HTR-8/SVneo (cell line): ENCODE measurements at regions not wholly inside any gene's neighbourhood (a gene's known extent, or its start where the extent isn't known, plus 50 kb on each side); places are given as distances from the start of the nearest gene placed in this dataset.
"Not testable (repeated sequence)": the region's sequence is repeated elsewhere in the genome, so short reads cannot be mapped to it uniquely, and the experiment has no call there.

Experiments
- DNase-seq: peaks from one replicate; pipeline ENCODE4 v3.0.0; 2011; ENCODE audit warnings: low spot score, mixed read lengths; ENCODE audit not compliant: insufficient read length
- FAIRE-seq: peaks from 2 replicates; lab custom pipeline; 2011; peaks lifted over from hg19 to GRCh38; lab: Jason Lieb, UNC

DNA sequence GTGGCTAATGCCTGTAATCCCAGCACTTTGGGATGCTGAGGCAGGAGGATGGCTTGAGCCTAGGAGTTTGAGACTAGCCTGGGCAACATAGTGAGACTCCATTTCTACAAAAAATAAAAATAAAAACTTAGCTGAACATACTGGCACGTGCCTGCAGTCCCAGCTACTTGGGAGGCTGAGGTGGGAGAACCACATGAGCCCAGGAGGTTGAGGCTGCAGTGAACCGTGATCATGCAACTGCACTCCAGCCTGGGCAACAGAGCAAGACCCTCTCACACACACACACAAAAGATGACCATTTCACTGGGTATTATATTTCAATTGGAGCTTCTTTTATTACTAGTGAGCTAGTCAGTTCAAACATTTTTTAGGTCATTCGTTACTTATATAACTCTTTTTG is 116.9 kb upstream of the SLC35F3 start:
- FAIRE-seq (no peak), DNase-seq (no peak)

DNA sequence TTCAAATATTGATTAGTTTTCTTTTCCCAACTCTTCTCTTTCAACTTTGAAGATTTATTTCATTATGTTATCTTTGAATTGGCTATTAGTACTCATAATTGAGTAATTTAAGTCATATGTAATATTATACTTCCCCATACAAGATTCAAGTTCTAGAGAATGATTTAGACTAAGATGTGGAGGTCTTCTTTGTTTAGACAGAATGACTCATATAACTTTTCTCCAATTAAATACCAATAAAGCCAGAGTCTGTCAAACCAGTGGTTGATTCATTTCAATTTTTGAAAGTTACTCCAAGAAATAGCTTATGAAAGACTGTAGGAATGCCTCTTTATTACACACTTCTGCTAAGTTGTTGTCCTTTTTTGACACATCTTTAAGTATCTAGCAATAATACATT is 115.8 kb upstream of the SLC35F3 start:
- DNase-seq (no peak), FAIRE-seq (no peak)

DNA sequence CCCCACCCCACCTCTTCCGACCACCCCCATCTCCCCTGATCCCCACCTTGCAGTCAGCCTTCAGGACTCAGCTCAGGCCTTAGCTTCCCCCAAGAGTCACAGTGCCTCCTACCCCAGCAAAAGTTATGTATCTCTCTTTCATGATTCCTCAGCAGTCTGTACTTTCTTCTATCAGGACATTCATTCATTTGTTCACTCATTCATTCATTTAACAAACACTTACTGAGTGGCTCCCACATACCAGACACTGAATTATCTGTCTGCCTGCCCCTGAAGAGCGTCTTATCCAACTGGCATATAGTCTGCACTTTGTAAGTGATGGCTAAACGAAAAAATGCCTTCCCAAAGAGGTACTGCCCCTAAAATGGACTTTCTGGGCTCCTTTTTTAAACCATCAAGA is 114.4 kb upstream of the SLC35F3 start:
- no peak for FAIRE-seq
- no peak for DNase-seq

DNA sequence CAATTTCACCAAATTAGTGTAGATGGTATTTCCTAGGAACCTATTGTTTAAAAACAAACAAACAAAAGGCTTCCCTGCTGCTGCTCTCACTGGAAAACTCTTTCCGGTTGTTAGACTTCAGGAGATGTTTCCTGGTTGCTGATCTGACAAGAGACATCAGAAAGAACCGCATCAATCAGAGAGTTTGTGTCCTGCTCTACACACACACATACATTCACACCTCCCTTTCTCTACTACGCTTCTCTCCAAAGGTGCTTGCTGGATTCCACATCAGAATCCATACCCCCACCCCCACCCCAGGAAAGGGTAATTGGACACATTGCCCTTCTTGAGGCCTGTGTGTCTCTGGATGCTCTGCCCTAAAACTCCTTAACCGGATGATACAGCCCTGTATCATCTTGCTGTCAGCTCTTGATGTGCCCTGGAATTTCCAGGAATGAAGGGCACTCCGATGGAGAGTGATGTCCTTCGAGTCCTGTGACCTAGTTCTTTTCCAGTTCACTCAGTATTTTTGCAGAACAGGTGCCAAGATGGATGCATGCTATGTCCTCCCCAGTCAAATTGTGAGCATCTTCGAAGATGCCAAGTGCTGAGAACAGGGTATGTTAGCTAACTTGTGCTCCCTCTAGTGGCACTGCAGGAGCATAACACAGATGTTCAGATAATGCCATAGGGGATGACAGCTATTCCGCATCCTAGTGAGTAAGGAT is 113.7 kb upstream of the SLC35F3 start:
- FAIRE-seq = peak; percentile 94

DNA sequence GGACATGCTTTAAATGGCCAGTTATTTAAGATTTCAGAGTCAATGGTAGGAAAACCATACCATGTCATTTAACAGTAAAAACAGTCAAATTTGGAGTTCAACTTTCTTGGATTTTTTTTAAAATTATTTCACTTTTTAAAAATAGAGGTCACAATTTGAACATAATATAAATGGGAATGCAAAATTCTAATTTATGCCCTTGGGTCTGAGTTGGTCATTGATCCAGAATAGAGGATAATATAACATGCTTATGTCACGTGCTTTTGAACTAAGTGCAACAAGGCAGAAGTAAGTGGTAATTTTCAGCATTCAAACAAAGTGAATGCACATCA is 113.1 kb upstream of the SLC35F3 start:
- no peak for FAIRE-seq
- no peak for DNase-seq

More for the DNA sequence above, 113.7 kb upstream of the SLC35F3 start:
- peak; percentile 71 for DNase-seq

DNA sequence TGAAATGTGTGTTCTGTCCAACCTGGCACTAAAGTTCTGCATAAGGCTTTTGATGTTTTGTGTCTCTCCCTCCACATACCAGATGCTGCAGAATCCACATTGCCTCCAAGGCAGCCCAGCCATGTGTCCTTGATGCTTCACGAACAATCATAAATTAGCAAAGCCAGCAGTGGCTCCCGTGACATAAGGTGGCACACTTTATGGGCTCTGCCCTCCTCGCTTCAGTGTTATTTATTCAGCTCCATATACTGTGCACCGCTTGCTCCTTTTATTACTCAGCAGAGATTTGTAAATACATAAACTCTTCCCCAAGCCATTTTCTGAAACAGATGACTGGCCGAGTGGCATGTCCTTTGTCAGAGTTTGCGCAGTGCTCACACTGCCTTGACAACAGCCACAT is 112.8 kb upstream of the SLC35F3 start:
- FAIRE-seq (no peak), DNase-seq (no peak)

DNA sequence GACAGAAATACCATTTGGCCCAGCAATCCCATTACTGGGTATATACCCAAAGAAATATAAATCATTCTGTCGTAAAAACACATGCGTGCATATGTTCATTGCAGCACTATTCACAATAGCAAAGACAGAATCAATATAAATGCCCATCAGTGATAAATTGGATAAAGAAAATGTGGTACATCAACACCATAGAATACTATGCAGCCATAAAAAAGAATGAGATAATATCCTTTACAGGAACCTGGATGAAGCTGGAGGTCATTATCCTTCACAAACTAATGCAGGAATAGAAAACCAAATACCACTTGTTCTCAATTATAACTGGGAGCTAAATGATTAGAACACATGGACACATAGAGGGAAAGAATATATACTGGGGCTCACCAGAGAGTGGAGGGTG is 109.6 kb upstream of the SLC35F3 start:
- FAIRE-seq (no peak), DNase-seq (no peak)

DNA sequence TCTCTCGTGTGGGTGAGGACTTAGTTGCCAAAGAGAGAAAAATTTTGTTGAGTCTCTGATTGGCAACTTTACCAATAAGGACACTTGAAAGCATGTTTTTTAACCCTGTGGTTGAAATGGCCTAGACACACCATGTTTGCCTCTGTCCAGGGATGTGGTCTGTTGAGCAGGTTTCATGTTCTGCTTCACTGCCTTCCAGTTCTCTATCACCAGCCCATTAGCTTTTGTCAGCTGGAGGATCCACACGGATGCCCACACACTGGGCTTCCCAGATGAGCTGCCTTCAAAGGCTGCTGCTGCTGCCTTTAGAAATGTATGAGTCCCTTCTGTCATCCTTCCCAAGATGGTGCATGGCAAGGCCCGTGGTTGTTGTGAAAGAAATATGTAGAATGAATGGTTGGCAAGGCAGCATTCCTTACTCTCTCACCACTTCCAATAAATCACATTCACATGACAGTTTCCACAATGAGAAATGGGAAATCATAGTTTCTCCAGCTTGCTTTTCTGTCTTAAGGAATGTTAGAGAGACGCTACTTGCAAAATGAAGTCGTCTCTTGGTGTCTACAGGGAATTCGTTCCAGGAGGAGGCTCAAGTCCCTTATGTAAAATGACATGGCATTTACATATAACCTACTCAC is 108.2 kb upstream of the SLC35F3 start:
- FAIRE-seq (no peak), DNase-seq (no peak)

DNA sequence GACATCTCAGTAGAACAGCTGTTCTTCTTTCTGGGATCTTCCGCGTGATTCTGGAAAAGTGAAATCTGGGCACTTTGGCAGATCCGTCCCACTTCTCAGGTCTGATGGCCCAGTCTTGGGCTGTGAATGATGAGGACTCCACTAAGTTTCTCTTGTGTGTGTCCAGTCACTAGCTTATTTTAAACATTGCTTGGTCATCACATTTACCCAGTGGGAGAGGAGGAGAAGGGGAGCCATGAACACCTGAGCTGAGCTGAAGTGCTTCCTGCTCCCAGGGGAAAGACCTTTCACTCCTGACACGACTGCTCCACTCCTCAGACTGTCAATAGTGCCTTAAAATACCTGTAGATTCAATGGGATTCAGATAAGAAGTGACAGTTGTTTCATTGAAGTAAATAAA is 101.9 kb upstream of the SLC35F3 start:
- FAIRE-seq = no peak
- DNase-seq = no peak

DNA sequence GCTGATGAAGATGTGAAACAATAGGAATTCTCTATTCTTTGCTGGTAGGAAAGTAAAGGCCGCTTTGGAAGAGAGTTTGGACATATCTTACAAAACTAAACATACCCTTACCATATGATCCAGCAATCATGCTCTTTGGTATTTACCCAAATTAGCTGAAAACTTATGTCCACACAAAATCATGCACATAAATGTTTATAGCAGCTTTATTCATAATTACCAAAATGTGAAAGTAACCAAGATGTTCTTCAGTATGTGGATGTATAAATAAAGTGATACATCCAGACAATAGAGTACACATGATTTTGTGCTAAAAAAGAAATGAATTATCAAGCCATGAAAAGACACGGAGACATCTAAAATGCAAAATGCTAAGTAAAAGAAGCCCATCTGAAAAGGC is 98.7 kb upstream of the SLC35F3 start:
- FAIRE-seq = no peak

DNA sequence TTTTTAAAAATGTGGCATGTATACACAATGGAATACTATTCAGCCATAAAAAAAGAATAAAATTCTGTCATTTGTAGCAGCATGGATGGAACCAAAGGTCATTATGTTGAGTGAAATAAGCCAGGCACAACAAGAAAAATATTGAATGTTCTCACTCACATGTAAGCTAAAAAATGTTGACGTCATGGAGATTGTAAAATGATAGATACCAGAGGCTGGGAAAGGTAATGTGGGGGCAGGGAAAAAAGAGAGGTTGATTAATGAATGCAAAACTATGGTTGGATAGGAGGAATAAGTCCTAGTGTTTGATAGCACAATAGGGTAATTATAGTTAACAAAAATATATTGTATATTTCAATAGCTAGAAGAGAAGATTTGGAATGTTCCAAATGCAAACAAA is 89.1 kb upstream of the SLC35F3 start:
- FAIRE-seq = no peak
- no peak for DNase-seq

More for the DNA sequence above, 98.7 kb upstream of the SLC35F3 start:
- no peak for DNase-seq

DNA sequence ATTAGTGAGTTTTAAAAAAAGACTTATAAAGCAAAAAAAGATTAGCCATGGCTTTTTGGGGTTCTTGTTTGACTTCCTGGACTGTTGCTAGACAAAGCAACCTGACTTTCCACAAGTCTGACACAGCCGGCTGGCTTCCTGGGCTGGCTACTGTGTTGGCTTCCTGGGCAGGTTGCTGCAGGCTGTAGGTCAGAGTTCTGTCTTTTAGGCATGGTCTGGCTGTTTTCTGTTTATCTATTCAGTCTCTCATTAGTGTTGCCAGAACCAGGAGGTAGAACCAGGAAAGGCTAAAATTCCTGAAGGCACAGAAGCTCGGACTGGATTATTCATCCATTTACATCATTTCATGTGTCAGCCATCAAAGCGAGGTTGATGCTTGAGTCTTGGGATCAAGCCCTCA is 88.6 kb upstream of the SLC35F3 start:
- DNase-seq (no peak), FAIRE-seq (no peak)

DNA sequence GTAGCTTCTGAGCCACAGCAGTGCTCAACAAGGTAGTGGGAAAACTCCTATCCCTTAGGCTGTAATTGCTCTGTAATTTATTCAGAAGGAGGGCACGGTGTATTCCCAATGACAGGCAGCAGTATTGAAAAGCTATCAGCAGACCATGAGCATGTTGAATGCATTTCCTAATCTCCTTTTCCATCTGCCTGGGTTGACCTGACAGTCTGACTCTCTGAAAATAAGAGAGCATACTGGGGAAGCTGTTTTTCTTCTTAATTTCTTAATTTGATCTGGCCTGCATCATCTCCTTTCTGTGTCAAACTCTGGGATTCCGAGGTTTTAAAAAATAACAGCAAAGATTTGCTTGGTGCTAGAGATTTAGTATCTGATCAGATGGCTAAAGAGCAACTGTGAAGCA is 88.1 kb upstream of the SLC35F3 start:
- FAIRE-seq = no peak
- no peak for DNase-seq

DNA sequence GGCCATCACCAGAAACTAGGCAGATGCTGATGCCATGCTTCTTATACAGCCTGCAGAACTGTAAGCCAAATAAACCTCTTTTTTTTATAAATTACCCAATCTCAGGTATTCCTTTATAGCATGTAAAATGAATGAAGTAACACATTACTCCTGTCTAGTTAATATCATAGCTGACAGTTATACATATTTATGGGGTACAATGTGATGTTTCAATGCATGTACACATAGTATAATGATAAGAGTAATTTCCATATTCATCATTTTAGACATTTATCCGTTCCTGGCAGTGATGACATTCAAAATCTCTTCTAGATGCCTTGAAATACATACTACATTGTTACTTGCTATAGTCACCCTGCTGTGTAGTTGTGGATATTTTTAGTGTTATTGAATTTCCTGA is 85.4 kb upstream of the SLC35F3 start:
- no peak for DNase-seq
- FAIRE-seq = no peak

DNA sequence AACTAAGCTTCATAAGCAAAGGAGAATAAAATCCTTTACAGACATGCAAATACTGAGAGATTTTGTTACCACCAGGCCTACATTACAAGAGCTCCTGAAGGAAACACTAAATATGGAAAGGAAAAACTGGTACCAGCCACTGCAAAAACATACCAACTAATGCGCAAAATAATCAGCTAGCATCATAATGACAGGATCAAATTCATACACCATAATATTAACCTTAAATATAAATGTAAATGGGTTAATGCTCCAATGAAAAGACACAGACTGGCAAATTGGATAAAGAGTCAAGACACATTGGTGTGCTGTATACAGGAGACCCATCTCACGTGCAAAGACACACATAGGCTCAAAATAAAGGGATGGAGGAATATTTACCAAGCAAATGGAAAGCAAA is 80.3 kb upstream of the SLC35F3 start:
- FAIRE-seq = not testable (repeated sequence)

DNA sequence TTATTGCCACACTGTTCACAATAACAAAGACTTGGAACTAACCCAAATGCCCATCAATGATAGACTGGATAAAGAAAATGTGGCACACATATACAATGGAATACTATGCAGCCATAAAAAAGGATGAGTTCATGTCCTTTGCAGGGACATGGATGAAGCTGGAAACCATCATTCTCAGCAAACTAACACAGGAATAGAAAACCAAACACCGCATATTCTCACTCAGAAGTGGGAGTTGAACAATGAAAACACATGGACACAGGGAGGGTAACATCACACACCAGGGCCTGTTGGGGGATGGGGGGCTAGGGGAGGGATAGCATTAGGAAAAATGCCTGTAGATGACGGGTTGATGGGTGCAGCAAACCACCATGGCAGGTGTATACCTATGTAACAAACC is 76.5 kb upstream of the SLC35F3 start:
- not testable (repeated sequence) for FAIRE-seq, DNase-seq

More for the DNA sequence above, 80.3 kb upstream of the SLC35F3 start:
- not testable (repeated sequence) for DNase-seq

DNA sequence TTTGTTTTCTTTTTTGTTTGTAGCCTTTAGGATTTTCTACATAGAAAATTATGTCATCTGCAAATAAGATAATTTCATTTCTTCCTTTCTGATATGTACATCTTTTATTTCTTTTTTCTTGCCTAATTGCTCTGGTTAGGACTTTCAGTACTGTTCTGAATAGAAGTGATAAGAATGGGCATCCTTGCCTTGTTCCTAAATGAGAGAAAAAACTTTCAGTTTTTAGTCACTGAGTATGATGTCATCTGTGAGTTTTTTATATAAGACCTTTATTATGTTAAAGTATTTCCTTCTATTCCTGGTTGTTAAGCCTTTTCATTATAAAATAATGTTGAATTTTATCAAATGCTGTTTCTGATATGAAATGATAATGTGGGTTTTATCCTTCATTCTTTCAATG is 76.0 kb upstream of the SLC35F3 start:
- DNase-seq (no peak), FAIRE-seq (no peak)

DNA sequence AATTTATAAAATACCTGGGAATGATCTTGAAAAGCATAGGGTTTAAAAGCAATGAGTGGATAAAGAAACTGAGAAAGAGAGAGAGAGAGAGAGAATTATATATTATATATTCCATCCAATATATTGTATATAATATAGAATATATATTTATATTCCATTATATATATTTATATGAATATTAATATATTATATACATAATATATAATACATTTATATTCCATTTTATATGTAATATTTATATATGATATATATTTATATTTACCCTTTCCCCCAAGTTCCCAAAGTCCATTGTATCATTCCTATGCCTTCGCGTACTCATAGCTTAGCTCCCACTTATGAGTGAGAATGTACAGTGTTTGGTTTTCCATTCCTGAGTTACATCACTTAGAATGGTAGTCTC is 69.9 kb upstream of the SLC35F3 start:
- DNase-seq (no peak), FAIRE-seq (no peak)

DNA sequence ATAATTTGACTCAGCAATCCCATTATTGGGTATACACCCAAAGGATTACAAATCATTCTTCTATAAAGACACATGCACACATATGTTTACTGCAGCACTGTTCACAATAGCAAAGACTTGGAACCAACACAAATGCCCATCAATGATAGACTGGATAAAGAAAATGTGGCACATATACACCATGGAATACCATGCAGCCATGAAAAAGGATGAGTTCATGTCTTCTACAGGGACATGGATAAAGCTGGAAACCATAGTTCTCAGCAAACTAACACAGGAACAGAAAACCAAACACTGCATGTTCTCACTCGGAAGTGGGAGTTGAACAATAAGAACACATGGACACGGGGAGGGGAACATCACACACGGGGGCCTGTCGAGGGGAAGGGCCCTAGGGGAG is 66.3 kb upstream of the SLC35F3 start:
- not testable (repeated sequence) for DNase-seq, FAIRE-seq

DNA sequence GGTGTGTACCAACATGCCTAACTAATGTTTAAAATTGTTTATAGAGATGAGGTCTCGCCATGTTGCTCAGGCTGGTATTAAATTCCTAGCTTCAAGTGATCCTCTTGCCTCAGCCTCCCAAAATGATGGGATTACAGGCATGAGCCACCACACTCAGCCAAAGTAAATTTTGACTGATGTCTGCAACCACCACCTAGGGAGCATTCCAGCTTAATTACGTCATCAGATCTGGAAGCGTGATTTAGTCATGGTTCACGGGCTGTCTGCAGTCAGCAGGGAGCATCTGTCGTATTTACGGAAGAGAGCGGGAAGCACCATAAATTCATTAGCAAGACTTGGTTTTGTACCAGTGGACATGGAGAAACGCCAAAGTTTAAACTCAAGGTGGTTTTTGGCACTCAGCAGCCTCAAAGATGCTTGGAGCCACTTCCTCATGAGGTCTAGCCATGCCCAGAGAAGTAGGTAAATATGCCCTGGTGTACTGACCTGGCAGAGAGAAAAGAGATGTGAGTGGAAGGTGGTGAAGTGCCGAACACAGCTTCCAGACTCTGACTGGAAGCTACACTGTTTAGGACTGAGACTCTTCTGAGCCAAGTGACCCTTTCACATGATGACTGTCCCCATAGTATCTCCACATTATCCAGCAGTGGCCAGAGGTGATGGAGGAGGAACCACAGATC is 60.8 kb upstream of the SLC35F3 start:
- FAIRE-seq (no peak), DNase-seq (no peak)

DNA sequence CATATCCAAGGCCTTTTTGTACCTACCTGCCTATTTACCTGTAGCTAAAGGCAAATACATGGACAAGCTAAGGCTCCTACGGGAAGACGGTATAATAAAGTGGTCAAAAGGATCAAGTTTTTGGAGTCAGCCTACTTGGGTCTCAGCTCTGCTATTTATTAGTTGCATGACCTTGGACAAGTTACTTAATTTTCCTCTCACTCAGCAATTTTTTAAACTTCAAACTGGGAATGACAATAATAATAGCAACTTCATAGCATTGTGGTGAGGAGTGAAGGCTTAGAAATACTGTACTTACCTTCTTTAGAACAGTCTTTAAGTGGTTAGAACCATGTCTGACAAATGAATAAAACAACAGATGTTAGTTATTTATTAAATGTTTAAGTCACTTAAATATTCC is 60.2 kb upstream of the SLC35F3 start:
- DNase-seq (no peak), FAIRE-seq (no peak)

DNA sequence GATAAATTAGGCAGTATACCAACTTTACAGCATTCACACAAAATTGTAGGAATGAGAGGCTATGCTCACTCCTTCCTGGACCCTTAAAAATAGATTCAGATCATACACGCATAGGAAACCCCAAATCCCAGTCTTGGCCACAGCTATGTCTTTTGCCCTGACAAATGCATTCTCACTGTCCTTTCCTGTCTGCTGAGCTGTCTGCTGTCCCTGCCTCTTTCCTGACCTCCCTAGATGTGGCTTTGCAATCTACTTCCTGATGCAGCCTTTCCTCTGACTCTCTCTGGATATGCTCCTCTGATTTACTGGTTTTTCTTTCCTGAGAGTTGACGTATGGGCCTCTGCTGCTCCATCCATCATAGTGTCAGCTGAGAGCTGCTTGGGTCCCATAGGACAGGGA is 59.8 kb upstream of the SLC35F3 start:
- FAIRE-seq (no peak), DNase-seq (no peak)
